Gastroesophageal sphincter (tissue), 3 donors: ENCODE measurements at regions not wholly inside any gene's neighbourhood (a gene's known extent, or its start where the extent isn't known, plus 50 kb on each side); places are given as distances from the start of the nearest gene placed in this dataset.

ENCODE experiments used
- EP300 ChIP-seq: sonication (generic); formaldehyde crosslinking; IDR thresholded peaks from one replicate; pipeline ENCODE4 v1.6.1; 2017; ENCODE audit warnings: antibody characterized with exemption, mild to moderate bottlenecking
- POLR2A ChIP-seq, 2 donors: fragments of 450-650 bp; IDR thresholded peaks; one replicate each; pipeline ENCODE4 v1.6.1; 2017; ENCODE audit warnings: antibody characterized with exemption in 2 of 2, mild to moderate bottlenecking in 2 of 2, moderate library complexity in 1 of 2
- POLR2AphosphoS5 ChIP-seq: sonication (generic); formaldehyde crosslinking; IDR thresholded peaks from one replicate; pipeline ENCODE4 v1.6.1; 2017; ENCODE audit warnings: antibody characterized with exemption
- TF ChIP-seq, protein P1 (sequence below), 4 experiments: fragments of 200-600 bp in 2 of 4; fragments of 450-650 bp in 2 of 4; sonication (generic) in 1 of 4; IDR thresholded peaks; one replicate each; pipeline ENCODE4 v1.5.1; 2017 to 2019; ENCODE audit warnings: antibody characterized with exemption in 4 of 4, mild to moderate bottlenecking in 2 of 4, moderate library complexity in 2 of 4

DNA sequence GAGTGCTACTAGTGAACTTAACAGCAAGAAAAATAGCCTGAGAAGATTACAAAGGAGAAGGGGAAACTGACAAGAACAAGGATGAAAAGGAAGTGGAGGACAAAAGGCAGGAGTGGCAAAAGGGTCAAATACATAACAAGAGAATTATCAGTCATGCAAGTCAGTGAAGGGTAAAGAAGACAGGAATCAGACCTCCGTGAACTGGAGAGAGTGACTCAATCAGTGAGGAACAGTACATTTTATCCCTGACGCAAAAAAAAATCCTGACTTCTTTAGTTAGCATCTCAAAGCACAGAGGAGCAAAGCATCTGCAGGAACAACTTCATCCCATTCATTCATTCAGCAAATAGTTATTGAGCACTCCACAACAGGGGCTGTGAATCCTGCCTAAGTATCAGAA, 97.8 kb downstream of the SST start:
- TF ChIP-seq, protein P1, sequence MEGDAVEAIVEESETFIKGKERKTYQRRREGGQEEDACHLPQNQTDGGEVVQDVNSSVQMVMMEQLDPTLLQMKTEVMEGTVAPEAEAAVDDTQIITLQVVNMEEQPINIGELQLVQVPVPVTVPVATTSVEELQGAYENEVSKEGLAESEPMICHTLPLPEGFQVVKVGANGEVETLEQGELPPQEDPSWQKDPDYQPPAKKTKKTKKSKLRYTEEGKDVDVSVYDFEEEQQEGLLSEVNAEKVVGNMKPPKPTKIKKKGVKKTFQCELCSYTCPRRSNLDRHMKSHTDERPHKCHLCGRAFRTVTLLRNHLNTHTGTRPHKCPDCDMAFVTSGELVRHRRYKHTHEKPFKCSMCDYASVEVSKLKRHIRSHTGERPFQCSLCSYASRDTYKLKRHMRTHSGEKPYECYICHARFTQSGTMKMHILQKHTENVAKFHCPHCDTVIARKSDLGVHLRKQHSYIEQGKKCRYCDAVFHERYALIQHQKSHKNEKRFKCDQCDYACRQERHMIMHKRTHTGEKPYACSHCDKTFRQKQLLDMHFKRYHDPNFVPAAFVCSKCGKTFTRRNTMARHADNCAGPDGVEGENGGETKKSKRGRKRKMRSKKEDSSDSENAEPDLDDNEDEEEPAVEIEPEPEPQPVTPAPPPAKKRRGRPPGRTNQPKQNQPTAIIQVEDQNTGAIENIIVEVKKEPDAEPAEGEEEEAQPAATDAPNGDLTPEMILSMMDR (IDR thresholded peaks at IDR 0.05): no peak
- no peak for TF ChIP-seq EP300
- TF ChIP-seq POLR2AphosphoS5: no peak
- no peak for TF ChIP-seq POLR2A (IDR thresholded peaks at IDR 0.05)
